HG03558 (cell line): ENCODE measurements at regions not wholly inside any gene's neighbourhood (a gene's known extent, or its start where the extent isn't known, plus 50 kb on each side); places are given as distances from the start of the nearest gene placed in this dataset.

Experiments used
- ATAC-seq: cut with Tn5 transposase; IDR thresholded peaks from one replicate; pipeline ENCODE4 v1.9.1; 2021; ENCODE audit warnings: moderate number of reproducible peaks; ENCODE audit not compliant: unreplicated experiment; ENCODE audit errors: extremely low read depth

GRCh38 chr1:80656641-80657040 is 1144.1 kb upstream of the ADGRL2 start:
- no peak for ATAC-seq

GRCh38 chr1:80656014-80656636 is 1144.6 kb upstream of the ADGRL2 start:
- ATAC-seq = no peak

- ATAC-seq = no peak
Measured at GRCh38 chr1:80646053-80646452, 1154.7 kb upstream of the ADGRL2 start.

- ATAC-seq = no peak
Measured at GRCh38 chr1:80645621-80646020, 1155.1 kb upstream of the ADGRL2 start.

GRCh38 chr1:80640978-80641377 is 1159.8 kb upstream of the ADGRL2 start:
- ATAC-seq = no peak

GRCh38 chr1:80639777-80640533 is 1160.8 kb upstream of the ADGRL2 start:
- peak; percentile 97 for ATAC-seq

GRCh38 chr1:80633947-80634706 is 1166.6 kb upstream of the ADGRL2 start:
- no peak for ATAC-seq

GRCh38 chr1:80632284-80632683 is 1168.5 kb upstream of the ADGRL2 start:
- ATAC-seq = no peak

- no peak for ATAC-seq
Measured at GRCh38 chr1:80629304-80629837, 1171.4 kb upstream of the ADGRL2 start.

- no peak for ATAC-seq
Measured at GRCh38 chr1:80624682-80625081, 1176.1 kb upstream of the ADGRL2 start.

- no peak for ATAC-seq
Measured at GRCh38 chr1:80607064-80607463, 1193.7 kb upstream of the ADGRL2 start.

- no peak for ATAC-seq
Measured at GRCh38 chr1:80594013-80594412, 1206.7 kb upstream of the ADGRL2 start.

GRCh38 chr1:80593197-80593596 is 1207.5 kb upstream of the ADGRL2 start:
- no peak for ATAC-seq

GRCh38 chr1:80582980-80583379 is 1217.8 kb upstream of the ADGRL2 start:
- no peak for ATAC-seq

GRCh38 chr1:80579055-80579454 is 1221.7 kb upstream of the ADGRL2 start:
- ATAC-seq = no peak

- no peak for ATAC-seq
Measured at GRCh38 chr1:80566867-80567266, 1233.9 kb upstream of the ADGRL2 start.

GRCh38 chr1:80566123-80566522 is 1234.6 kb upstream of the ADGRL2 start:
- ATAC-seq = no peak

GRCh38 chr1:80565406-80565805 is 1235.3 kb upstream of the ADGRL2 start:
- ATAC-seq = no peak

- ATAC-seq = no peak
Measured at GRCh38 chr1:80542231-80542630, 1258.5 kb upstream of the ADGRL2 start.

GRCh38 chr1:80540596-80540995 is 1260.1 kb upstream of the ADGRL2 start:
- ATAC-seq = no peak

- no peak for ATAC-seq
Measured at GRCh38 chr1:80540149-80540548, 1260.6 kb upstream of the ADGRL2 start.
